NCI-H82 (cell line): ENCODE measurements at regions not wholly inside any gene's neighbourhood (a gene's known extent, or its start where the extent isn't known, plus 50 kb on each side); places are given as distances from the start of the nearest gene placed in this dataset.
A peak's percentile ranks its signal among the peaks of the same experiment; 100 is the strongest.
"Not testable (repeated sequence)": the region's sequence is repeated elsewhere in the genome, so short reads cannot be mapped to it uniquely, and the experiment has no call there.

ENCODE experiments used
- DNase-seq: peaks from one replicate; lab custom pipeline; 2025; lab: John Stamatoyannopoulos, UW

DNA sequence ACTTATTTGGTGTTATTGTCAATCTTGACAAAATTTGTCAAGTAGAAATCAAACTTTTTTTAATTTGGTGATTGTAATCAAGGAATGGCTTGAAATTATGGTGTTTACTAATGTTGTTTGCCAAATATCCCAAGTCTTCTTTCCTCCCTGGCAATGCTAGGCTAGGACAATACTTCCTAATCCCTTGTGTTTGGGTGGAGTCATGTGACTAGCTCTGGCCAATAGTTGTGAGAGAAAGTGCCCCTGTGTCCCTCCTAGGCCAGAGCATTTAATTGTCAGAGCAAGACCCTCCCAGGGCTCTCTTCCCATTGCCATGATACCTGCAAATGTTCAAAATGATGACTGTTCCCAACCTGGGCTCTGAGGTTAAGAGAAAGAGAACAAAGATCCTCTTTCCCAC lies 132.7 kb downstream of the ANXA2 start:
- DNase-seq, result peak; percentile 21

DNA sequence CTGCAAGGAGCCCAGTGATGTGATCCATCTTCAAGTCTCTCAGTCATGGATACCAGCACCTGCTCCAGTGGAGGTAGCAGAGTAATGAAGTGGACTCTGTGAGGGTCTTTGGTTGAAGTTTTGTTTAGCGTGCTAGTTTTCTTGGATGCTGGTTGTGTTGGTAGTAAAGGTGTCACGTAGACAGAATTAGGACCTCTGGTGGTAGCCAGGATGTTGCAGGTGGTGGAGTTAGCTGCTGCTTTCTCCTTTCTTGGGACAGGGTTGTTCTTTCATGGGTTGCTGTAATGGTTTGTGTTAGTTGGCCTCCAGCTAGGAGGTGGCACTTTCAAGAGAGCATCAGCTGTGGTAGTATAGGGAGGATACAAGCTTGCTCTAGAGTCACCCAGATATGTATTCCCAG lies 125.2 kb downstream of the ANXA2 start:
- DNase-seq, result no peak

DNA sequence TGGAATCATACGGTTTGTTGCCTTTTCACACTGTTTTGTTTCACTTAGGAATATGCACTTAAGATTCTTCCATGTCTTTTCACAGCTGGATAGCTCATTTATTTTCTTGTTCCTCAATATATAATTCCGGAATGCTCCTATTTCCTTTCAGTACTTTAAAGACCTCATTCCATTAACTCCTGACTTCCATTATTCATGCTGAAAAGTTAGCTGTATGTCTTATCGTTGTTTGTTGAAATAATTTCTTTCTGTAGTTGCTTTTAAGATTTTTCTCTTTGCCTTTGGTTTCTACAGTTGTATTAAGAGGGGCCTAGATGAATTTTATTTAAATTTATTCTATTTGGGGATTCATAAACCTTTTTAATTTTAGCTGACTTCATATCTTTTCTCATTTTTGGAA lies 122.2 kb downstream of the ANXA2 start:
- no peak for DNase-seq

DNA sequence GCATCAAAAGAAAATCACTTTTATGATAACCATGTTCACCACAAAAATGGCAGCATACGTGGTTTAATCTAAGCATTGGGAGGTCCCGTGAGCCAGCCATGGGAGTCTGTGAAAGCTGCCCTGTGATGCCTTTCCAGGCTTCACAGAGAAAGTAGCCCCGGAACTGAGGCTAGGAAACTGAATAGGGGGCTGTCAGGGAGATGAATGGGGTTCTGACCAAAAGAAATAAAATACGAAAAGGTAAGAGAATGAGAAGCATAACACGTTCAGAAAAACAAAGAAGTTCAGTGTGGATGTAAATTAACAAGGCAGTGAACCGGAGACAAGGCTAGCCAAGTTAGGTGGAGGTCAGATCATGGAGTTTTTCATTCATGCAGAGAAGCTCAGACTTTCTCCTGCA lies 118.9 kb downstream of the ANXA2 start:
- DNase-seq, result no peak

DNA sequence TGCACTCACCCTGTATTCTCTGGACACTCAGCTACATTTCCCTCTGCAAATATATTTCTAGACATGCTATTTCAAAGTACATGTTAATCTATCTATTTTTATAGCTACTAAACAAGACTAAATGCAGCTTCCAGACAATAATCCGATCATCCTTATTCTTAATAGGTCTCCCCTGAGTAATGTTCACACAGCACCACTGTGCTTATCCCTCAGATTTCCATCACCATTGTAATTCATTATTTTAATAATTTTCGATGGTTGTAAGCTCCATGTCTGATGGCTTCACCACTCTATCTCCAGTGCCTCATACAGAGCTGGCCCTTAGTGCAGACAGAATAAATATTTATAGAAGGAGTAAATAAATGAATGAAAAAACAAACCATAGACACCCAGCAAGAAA lies 117.5 kb downstream of the ANXA2 start:
- peak; percentile 72 for DNase-seq

DNA sequence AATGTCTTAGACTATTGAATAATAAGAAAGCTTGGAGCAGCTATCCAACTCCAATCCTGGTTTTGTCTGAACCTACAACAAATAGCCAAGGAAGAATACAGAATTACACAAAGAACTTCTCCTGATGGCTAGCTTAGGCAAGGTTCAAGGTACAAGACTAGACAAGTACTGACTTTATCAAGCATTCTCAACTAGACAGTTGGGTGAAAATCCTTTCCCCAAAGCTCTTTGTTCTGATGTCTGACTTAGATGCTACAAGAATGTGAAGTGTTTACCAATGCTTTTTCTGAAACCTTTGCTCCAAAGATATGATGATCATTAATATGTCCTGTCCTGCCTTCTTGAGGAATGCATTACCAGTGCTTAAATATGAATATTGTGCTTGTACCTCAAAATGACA lies 113.8 kb downstream of the ANXA2 start:
- DNase-seq, result no peak

DNA sequence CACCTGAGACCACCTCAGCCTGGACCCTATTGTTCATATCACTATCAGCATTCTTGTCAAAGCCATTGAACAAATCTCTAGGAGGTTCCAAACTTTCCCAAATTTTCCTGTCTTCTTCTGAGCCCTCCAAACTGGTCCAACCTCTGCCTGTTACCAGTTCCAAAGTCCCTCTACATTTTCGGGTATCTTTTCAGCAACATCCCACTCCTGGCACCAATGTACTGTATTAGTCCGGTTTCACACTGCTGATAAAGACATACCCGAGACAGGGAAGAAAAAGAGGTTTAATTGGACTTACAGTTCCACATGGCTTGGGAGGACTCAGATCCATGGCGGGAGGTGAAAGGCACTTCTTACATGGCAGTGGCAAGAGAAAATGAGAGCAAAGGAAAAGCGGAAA lies 101.9 kb downstream of the ANXA2 start:
- not testable (repeated sequence) for DNase-seq

DNA sequence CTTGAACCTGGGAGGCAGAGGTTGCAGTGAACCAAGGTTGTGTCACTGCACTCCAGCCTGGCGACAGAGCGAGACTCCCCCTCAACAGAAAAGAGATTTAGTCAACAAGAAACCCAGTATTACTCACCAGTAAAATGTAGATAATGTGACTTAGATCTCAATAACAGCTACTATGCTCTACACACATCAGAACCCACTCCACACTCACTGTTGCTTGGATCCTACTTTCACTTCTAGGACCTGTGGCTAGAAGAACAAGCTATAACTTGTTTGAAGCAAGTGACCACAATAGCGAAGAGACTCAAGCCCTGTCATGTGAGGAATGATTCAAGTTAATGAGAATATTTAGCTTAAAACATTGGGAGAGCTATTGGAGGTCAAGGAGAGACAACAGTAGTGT lies 100.7 kb downstream of the ANXA2 start:
- no peak for DNase-seq
